SK-N-SH (cell line): ENCODE measurements at regions not wholly inside any gene's neighbourhood (a gene's known extent, or its start where the extent isn't known, plus 50 kb on each side); places are given as distances from the start of the nearest gene placed in this dataset.

ENCODE experiments used
- CTCF ChIA-PET: fragments of 300-600, 350-600 bp; formaldehyde crosslinking; extraction: SDS; loops from one replicate; lab custom pipeline; 2021; lab: Yijun Ruan, JAX
- POLR2A ChIA-PET: fragments of 350-600 bp; sonication (Branson Sonifier 250); formaldehyde crosslinking; extraction: SDS; loops from one replicate; lab custom pipeline; 2020; ENCODE audit warnings: antibody characterized with exemption, inconsistent platforms; lab: Yijun Ruan, JAX
- DNase-seq: peaks from one replicate; pipeline ENCODE4 v3.0.0; 2012
- H2AFZ ChIP-seq: fragments of 200-600 bp; sonication (generic); 2 replicates; pipeline ENCODE4 v1.8.1; 2016; ENCODE audit warnings: antibody characterized with exemption, mild to moderate bottlenecking, low read depth
- H3F3A ChIP-seq: fragments of 200-600 bp; sonication (generic); replicated peaks from 2 replicates; pipeline ENCODE3; 2016; ENCODE audit warnings: antibody characterized with exemption, mild to moderate bottlenecking; ENCODE audit not compliant: insufficient read depth
- H3K27ac ChIP-seq, 2 experiments: fragments of 200-500 bp in 1 of 2; fragments of 200-600 bp in 1 of 2; sonication (Bioruptor generic) in 1 of 2; sonication (generic), shearing (Covaris generic) in 1 of 2; 2 replicates each; pipeline versions ENCODE4 v1.5.1 to v1.6.1; 2014 to 2016; ENCODE audit warnings: low read depth in 2 of 2, inconsistent platforms in 1 of 2, low read length in 1 of 2, mild to moderate bottlenecking in 1 of 2, mixed read lengths in 1 of 2
- H3K27me3 ChIP-seq: fragments of 200-600 bp; sonication (generic), shearing (Covaris generic); 2 replicates; pipeline ENCODE4 v1.6.1; 2016; ENCODE audit warnings: mixed run types; ENCODE audit not compliant: insufficient read depth
- H3K36me3 ChIP-seq, 2 experiments: fragments of 200-500 bp in 1 of 2; fragments of 200-600 bp in 1 of 2; sonication (Bioruptor generic) in 1 of 2; sonication (generic) in 1 of 2; replicated peaks in 1 of 2; 2 replicates each; pipeline versions ENCODE3 to v1.5.1; 2014 to 2016; ENCODE audit warnings: low read length in 1 of 2, mild to moderate bottlenecking in 1 of 2; ENCODE audit not compliant: insufficient read depth in 2 of 2, control insufficient read depth in 1 of 2
- H3K4me1 ChIP-seq, 2 experiments: fragments of 200-500 bp in 1 of 2; fragments of 200-600 bp in 1 of 2; sonication (Bioruptor generic) in 1 of 2; sonication (generic), shearing (Covaris generic) in 1 of 2; 2 replicates each; pipeline versions ENCODE4 v1.5.1 to v1.6.1; 2014 to 2016; ENCODE audit warnings: low read depth in 1 of 2, low read length in 1 of 2, mixed run types in 1 of 2; ENCODE audit not compliant: insufficient read depth in 2 of 2, control insufficient read depth in 1 of 2
- H3K4me2 ChIP-seq: fragments of 200-600 bp; sonication (generic), shearing (Covaris generic); 2 replicates; pipeline ENCODE4 v1.6.1; 2017; ENCODE audit warnings: mixed run types
- H3K4me3 ChIP-seq, 2 experiments: fragments of 200-500 bp in 1 of 2; fragments of 200-600 bp in 1 of 2; sonication (Bioruptor generic) in 1 of 2; sonication (generic), shearing (Covaris generic) in 1 of 2; 2 replicates each; pipeline versions ENCODE4 v1.5.1 to v1.8.1; 2014 to 2016; ENCODE audit warnings: low read depth in 2 of 2, inconsistent platforms in 1 of 2, low read length in 1 of 2, mild to moderate bottlenecking in 1 of 2, mixed read lengths in 1 of 2, moderate library complexity in 1 of 2
- H3K79me2 ChIP-seq: fragments of 200-600 bp; sonication (generic); 2 replicates; pipeline ENCODE4 v1.8.1; 2017; ENCODE audit warnings: mild to moderate bottlenecking; ENCODE audit not compliant: insufficient read depth
- H3K9ac ChIP-seq: fragments of 200-600 bp; sonication (generic); 2 replicates; pipeline ENCODE4 v1.6.1; 2017; ENCODE audit warnings: mixed run types
- H3K9me2 ChIP-seq: fragments of 200-600 bp; sonication (generic); 2 replicates; pipeline ENCODE4 v1.6.1; 2017; ENCODE audit warnings: mixed run types
- H3K9me3 ChIP-seq: fragments of 200-600 bp; sonication (generic); 2 replicates; pipeline ENCODE4 v1.6.1; 2017; ENCODE audit warnings: mixed run types, mild to moderate bottlenecking, moderate library complexity
- H4K20me1 ChIP-seq: fragments of 200-600 bp; sonication (generic); 2 replicates; pipeline ENCODE4 v1.6.1; 2017; ENCODE audit warnings: mild to moderate bottlenecking, mixed run types; ENCODE audit not compliant: insufficient read depth
- FOSL2 ChIP-seq: IDR thresholded peaks from 2 replicates; pipeline ENCODE4 v1.4.0; 2012; ENCODE audit warnings: low read depth, mild to moderate bottlenecking, moderate library complexity, borderline replicate concordance
- FOXM1 ChIP-seq: IDR thresholded peaks from 2 replicates; pipeline ENCODE4 v1.4.0; 2012; ENCODE audit warnings: low read depth, mild to moderate bottlenecking
- MEF2A ChIP-seq: IDR thresholded peaks from 2 replicates; pipeline ENCODE4 v1.4.0; 2012; ENCODE audit warnings: low read depth, borderline replicate concordance
- MXI1 ChIP-seq: IDR thresholded peaks from 2 replicates; pipeline ENCODE4 v1.6.1; 2012; ENCODE audit warnings: mild to moderate bottlenecking, low read depth, low read length, improper control_type of control experiment
- NRF1 ChIP-seq: IDR thresholded peaks from 2 replicates; pipeline ENCODE4 v1.6.1; 2012; ENCODE audit warnings: low read depth, mild to moderate bottlenecking, low read length
- POLR2AphosphoS5 ChIP-seq: IDR thresholded peaks from 2 replicates; pipeline ENCODE4 v1.6.1; 2012; ENCODE audit warnings: low read depth, low read length
- RCOR1 ChIP-seq: fragments of 150-350 bp; IDR thresholded peaks from 2 replicates; pipeline ENCODE4 v1.6.1; 2017; ENCODE audit warnings: antibody characterized with exemption, low read length
- SIN3A ChIP-seq: IDR thresholded peaks from 2 replicates; pipeline ENCODE4 v1.6.1; 2012; ENCODE audit warnings: low read depth, mild to moderate bottlenecking, low read length, moderate library complexity, borderline replicate concordance
- TAF1 ChIP-seq: IDR thresholded peaks from 2 replicates; pipeline ENCODE4 v1.6.1; 2012; ENCODE audit warnings: low read depth, mild to moderate bottlenecking, low read length, moderate library complexity, borderline replicate concordance
- WGBS: methylation state at CpG from one replicate; pipeline ENCODE4 v1.1.6; 2017; ENCODE audit warnings: low lambda C conversion rate; 5-methylcytosine and 5-hydroxymethylcytosine counted together
- TF ChIP-seq, protein P1 (sequence below): IDR thresholded peaks from 2 replicates; pipeline ENCODE4 v1.4.0; 2012; ENCODE audit warnings: low read depth, borderline replicate concordance
- TF ChIP-seq, protein P2 (sequence below): IDR thresholded peaks from 2 replicates; pipeline ENCODE4 v1.4.0; 2012; ENCODE audit warnings: low read depth, borderline replicate concordance
- TF ChIP-seq, protein P3 (sequence below): fragments of 150-350 bp; IDR thresholded peaks from 2 replicates; pipeline ENCODE4 v1.6.1; 2017; ENCODE audit warnings: antibody characterized with exemption, low read length, low read depth, borderline replicate concordance
- TF ChIP-seq, protein P4 (sequence below): IDR thresholded peaks from 2 replicates; pipeline ENCODE4; 2012

DNA sequence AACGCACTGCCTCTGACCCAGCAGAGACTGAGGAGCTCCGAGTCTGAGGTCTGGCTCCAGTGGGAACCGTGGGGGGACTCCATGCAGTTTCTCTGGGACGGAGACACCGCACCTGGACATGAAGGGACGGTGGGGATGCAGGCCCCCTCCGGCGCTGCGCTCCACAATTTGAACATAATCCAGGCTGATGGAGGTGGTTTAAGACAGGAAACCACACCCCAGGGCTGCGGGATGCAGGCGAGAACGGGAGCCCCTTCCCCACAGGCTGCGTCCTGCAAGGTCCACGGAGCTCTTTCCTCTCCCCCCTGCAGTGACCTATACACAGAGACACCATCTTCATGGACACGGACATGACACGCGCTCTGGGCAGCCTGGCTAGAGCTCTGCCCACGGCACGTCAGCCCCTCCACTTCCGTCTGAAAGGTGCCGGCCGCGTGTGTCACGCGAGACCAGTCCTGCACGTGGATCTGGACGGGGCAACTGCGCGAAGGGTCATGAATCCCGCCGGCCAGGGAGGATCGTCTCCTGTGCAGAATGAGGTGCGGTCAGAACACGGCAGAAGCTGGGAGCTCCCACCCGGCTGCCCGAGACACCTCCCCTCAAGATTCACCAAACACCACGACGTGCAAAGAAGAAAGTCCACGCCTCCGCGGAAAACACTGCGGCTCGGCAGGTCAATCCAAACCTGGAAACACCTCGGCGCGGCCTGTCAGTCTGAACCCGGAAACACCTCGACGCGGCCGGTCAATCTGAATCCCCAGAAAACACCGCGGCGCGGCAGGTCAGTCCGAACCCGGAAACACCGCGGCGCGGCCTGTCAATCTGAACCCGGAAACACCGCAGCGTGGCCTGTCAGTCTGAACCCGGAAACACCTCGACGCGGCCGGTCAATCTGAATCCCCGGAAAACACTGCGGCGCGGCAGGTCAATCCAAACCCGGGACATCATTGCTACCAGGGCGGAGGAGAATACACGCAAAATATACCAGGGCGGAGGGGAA lies 212.4 kb downstream of the BRD1 start:
- DNase-seq = no peak
- POLR2A ChIA-PET = no interaction called here

More for the DNA sequence above, 212.4 kb downstream of the BRD1 start:
- Histone ChIP-seq H3K27me3 (no peaks in the 10 kb centered on the region; the same call in 1 of the 2 replicates), H3K4me2 (no peak overlapping the region), H3K27ac (no peak overlapping the region), H3K79me2 (no peaks in the 10 kb centered on the region), H2AFZ (no peak overlapping the region), H3K9me3 (no peaks in the 10 kb centered on the region), H3K4me3 (no peak overlapping the region), H3F3A (no peaks in the 10 kb centered on the region), H3K9me2 (no peaks in the 10 kb centered on the region), H3K36me3 (no peaks in the 10 kb centered on the region), H3K9ac (no peak overlapping the region), H4K20me1 (no peaks in the 10 kb centered on the region), H3K4me1 (peaks cover 0 to 2% of the 10 kb centered on the region in 2 experiments; a peak in 1 of 4 replicates)
- WGBS = 74% methylated on average over 68 of the region's 77 CpGs
- no peak for TF ChIP-seq SIN3A
- no peak for TF ChIP-seq NRF1
- TF ChIP-seq, protein P1, sequence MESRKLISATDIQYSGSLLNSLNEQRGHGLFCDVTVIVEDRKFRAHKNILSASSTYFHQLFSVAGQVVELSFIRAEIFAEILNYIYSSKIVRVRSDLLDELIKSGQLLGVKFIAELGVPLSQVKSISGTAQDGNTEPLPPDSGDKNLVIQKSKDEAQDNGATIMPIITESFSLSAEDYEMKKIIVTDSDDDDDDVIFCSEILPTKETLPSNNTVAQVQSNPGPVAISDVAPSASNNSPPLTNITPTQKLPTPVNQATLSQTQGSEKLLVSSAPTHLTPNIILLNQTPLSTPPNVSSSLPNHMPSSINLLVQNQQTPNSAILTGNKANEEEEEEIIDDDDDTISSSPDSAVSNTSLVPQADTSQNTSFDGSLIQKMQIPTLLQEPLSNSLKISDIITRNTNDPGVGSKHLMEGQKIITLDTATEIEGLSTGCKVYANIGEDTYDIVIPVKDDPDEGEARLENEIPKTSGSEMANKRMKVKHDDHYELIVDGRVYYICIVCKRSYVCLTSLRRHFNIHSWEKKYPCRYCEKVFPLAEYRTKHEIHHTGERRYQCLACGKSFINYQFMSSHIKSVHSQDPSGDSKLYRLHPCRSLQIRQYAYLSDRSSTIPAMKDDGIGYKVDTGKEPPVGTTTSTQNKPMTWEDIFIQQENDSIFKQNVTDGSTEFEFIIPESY = no peak
- no peak for TF ChIP-seq RCOR1
- TF ChIP-seq, protein P2, sequence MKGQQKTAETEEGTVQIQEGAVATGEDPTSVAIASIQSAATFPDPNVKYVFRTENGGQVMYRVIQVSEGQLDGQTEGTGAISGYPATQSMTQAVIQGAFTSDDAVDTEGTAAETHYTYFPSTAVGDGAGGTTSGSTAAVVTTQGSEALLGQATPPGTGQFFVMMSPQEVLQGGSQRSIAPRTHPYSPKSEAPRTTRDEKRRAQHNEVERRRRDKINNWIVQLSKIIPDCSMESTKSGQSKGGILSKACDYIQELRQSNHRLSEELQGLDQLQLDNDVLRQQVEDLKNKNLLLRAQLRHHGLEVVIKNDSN = no peak
- TF ChIP-seq TAF1 = no peak
- TF ChIP-seq POLR2AphosphoS5 = no peak
- TF ChIP-seq, protein P3, sequence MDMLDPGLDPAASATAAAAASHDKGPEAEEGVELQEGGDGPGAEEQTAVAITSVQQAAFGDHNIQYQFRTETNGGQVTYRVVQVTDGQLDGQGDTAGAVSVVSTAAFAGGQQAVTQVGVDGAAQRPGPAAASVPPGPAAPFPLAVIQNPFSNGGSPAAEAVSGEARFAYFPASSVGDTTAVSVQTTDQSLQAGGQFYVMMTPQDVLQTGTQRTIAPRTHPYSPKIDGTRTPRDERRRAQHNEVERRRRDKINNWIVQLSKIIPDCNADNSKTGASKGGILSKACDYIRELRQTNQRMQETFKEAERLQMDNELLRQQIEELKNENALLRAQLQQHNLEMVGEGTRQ = no peak
- TF ChIP-seq FOXM1 = no peak
- TF ChIP-seq MEF2A = no peak
- no peak for TF ChIP-seq MXI1
- TF ChIP-seq, protein P4, sequence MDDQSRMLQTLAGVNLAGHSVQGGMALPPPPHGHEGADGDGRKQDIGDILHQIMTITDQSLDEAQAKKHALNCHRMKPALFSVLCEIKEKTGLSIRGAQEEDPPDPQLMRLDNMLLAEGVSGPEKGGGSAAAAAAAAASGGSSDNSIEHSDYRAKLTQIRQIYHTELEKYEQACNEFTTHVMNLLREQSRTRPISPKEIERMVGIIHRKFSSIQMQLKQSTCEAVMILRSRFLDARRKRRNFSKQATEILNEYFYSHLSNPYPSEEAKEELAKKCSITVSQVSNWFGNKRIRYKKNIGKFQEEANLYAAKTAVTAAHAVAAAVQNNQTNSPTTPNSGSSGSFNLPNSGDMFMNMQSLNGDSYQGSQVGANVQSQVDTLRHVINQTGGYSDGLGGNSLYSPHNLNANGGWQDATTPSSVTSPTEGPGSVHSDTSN = no peak
- no peak for TF ChIP-seq FOSL2
- CTCF ChIA-PET = no interaction called here
